ENCODE measurements at regions not wholly inside any gene's neighbourhood (a gene's known extent, or its start where the extent isn't known, plus 50 kb on each side); places are given as distances from the start of the nearest gene placed in this dataset.

DNA sequence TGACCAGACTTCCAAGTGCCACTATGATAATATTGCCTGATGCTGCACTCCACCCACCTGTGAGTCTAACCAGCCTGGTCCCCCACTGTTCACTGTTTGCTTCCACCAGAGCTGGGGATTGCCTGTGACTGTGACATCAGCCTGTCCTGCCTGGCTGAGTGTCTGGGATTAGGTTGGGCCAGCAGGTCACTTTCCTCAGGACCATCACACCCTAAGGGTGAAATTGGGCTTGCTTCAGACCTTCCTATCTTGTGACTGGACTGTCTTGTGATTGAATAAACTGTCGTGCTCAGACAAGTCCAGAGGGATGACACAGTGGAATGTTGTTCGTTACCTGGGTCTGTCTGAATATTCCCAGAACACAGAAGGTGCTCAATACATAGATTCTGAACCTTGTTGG is 87.4 kb upstream of the HK2 start:
- TF ChIP-seq, protein P1, sequence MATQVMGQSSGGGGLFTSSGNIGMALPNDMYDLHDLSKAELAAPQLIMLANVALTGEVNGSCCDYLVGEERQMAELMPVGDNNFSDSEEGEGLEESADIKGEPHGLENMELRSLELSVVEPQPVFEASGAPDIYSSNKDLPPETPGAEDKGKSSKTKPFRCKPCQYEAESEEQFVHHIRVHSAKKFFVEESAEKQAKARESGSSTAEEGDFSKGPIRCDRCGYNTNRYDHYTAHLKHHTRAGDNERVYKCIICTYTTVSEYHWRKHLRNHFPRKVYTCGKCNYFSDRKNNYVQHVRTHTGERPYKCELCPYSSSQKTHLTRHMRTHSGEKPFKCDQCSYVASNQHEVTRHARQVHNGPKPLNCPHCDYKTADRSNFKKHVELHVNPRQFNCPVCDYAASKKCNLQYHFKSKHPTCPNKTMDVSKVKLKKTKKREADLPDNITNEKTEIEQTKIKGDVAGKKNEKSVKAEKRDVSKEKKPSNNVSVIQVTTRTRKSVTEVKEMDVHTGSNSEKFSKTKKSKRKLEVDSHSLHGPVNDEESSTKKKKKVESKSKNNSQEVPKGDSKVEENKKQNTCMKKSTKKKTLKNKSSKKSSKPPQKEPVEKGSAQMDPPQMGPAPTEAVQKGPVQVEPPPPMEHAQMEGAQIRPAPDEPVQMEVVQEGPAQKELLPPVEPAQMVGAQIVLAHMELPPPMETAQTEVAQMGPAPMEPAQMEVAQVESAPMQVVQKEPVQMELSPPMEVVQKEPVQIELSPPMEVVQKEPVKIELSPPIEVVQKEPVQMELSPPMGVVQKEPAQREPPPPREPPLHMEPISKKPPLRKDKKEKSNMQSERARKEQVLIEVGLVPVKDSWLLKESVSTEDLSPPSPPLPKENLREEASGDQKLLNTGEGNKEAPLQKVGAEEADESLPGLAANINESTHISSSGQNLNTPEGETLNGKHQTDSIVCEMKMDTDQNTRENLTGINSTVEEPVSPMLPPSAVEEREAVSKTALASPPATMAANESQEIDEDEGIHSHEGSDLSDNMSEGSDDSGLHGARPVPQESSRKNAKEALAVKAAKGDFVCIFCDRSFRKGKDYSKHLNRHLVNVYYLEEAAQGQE (IDR thresholded peaks at IDR 0.05; ENCODE audit: borderline replicate concordance), result no peak
- TF ChIP-seq POLR2AphosphoS5 (IDR thresholded peaks at IDR 0.05) (no peak), MXI1 (conservative IDR thresholded peaks at IDR 0.05; ENCODE audit: poor library complexity, severe bottlenecking) (no peak), EZH2 (IDR thresholded peaks at IDR 0.05; ENCODE audit: borderline replicate concordance, insufficient read depth, low read length, poor library complexity, severe bottlenecking) (no peak), TAF1 (IDR thresholded peaks at IDR 0.05; ENCODE audit: low read depth) (no peak)
- TF ChIP-seq, protein P2, sequence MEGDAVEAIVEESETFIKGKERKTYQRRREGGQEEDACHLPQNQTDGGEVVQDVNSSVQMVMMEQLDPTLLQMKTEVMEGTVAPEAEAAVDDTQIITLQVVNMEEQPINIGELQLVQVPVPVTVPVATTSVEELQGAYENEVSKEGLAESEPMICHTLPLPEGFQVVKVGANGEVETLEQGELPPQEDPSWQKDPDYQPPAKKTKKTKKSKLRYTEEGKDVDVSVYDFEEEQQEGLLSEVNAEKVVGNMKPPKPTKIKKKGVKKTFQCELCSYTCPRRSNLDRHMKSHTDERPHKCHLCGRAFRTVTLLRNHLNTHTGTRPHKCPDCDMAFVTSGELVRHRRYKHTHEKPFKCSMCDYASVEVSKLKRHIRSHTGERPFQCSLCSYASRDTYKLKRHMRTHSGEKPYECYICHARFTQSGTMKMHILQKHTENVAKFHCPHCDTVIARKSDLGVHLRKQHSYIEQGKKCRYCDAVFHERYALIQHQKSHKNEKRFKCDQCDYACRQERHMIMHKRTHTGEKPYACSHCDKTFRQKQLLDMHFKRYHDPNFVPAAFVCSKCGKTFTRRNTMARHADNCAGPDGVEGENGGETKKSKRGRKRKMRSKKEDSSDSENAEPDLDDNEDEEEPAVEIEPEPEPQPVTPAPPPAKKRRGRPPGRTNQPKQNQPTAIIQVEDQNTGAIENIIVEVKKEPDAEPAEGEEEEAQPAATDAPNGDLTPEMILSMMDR (IDR thresholded peaks at IDR 0.05; ENCODE audit: poor library complexity, severe bottlenecking), result no peak
